NB4 (cell line): ENCODE measurements at regions not wholly inside any gene's neighbourhood (a gene's known extent, or its start where the extent isn't known, plus 50 kb on each side); places are given as distances from the start of the nearest gene placed in this dataset.

Experiments
- POLR2A ChIP-seq: IDR thresholded peaks from 2 replicates; pipeline ENCODE4 v1.6.1; 2011; ENCODE audit warnings: mild to moderate bottlenecking; ENCODE audit not compliant: insufficient read length; ENCODE audit errors: extremely low read depth
- TF ChIP-seq, protein P1 (sequence below): IDR thresholded peaks from one replicate; pipeline ENCODE4 v1.5.1; 2012; ENCODE audit warnings: low read depth, low read length
- TF ChIP-seq, protein P2 (sequence below): IDR thresholded peaks from 2 replicates; pipeline ENCODE4 v1.6.1; 2011; ENCODE audit warnings: low read depth, low read length

DNA sequence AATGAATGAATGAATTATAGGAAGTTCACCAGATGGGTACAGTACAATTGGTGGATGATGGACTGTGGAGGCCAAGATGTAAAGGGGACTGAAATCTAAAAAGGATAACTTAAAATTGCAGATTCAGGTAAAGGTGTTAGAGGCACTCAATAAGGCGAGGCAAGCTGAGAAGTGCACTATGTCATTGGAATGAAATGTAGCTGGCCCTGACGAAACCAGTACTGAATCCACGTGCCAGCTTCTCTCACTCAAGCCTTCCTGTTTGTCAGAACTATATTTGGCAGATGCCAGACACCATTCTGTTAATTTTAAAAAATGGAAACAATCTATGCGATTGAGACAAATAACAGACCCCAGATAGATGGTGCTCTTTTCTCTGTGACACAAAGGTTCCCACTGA, 1039.1 kb upstream of the TENM3 start:
- no peak for TF ChIP-seq POLR2A
- TF ChIP-seq, protein P1, sequence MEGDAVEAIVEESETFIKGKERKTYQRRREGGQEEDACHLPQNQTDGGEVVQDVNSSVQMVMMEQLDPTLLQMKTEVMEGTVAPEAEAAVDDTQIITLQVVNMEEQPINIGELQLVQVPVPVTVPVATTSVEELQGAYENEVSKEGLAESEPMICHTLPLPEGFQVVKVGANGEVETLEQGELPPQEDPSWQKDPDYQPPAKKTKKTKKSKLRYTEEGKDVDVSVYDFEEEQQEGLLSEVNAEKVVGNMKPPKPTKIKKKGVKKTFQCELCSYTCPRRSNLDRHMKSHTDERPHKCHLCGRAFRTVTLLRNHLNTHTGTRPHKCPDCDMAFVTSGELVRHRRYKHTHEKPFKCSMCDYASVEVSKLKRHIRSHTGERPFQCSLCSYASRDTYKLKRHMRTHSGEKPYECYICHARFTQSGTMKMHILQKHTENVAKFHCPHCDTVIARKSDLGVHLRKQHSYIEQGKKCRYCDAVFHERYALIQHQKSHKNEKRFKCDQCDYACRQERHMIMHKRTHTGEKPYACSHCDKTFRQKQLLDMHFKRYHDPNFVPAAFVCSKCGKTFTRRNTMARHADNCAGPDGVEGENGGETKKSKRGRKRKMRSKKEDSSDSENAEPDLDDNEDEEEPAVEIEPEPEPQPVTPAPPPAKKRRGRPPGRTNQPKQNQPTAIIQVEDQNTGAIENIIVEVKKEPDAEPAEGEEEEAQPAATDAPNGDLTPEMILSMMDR: no peak
- TF ChIP-seq, protein P2, sequence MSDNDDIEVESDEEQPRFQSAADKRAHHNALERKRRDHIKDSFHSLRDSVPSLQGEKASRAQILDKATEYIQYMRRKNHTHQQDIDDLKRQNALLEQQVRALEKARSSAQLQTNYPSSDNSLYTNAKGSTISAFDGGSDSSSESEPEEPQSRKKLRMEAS: no peak
